GM21825 (cell line): ENCODE measurements at regions not wholly inside any gene's neighbourhood (a gene's known extent, or its start where the extent isn't known, plus 50 kb on each side); places are given as distances from the start of the nearest gene placed in this dataset.

ENCODE experiments used
- ATAC-seq: cut with Tn5 transposase; IDR thresholded peaks from one replicate; pipeline ENCODE4 v1.9.1; 2021; ENCODE audit warnings: mild to moderate bottlenecking, moderate library complexity; ENCODE audit not compliant: unreplicated experiment

- ATAC-seq, result no peak
These were observed 247.8 kb downstream of the BCL2 start for GRCh38 chr18:63071701-63072141.

GRCh38 chr18:63070767-63071502 lies 248.6 kb downstream of the BCL2 start:
- ATAC-seq, result no peak

DNA sequence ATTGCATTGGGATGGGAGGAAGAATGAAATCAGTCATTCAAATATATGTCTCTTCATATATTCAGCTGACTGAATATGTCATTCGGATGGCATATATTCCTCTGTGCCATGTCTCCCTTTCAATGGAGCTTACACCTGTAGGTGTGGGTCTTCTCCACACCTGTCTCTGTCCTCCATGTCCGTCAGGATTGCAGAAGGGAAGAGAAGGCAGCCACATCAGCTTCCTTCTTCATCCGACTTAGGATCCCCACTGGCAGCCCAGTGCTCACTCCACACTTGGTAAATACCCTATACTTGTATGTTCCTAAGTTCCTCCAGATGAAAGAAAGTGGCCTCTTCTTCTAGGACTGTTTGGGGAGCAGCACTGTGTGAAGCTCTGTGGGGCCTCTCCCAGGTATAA lies 250.1 kb downstream of the BCL2 start:
- ATAC-seq, result no peak

DNA sequence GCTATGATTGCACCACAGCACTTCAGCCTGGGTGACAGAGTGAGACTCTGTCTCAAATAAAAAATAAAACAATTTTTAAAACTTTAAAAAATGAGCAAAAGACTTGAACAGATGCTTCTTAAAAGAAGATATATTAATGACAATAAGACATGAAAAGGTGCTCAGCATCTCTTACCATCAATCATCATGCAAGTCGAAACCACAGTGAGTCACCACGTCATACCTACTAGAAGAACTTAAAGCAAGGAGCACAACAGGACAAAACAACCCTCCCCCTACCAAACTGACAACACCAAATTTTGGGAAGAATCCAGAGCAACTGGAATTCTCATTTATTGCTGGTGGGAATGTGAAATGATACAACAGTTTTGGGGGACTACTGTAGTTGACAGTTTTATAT lies 251.6 kb downstream of the BCL2 start:
- no peak for ATAC-seq

- no peak for ATAC-seq
These were observed 254.4 kb downstream of the BCL2 start for GRCh38 chr18:63065172-63065571.

DNA sequence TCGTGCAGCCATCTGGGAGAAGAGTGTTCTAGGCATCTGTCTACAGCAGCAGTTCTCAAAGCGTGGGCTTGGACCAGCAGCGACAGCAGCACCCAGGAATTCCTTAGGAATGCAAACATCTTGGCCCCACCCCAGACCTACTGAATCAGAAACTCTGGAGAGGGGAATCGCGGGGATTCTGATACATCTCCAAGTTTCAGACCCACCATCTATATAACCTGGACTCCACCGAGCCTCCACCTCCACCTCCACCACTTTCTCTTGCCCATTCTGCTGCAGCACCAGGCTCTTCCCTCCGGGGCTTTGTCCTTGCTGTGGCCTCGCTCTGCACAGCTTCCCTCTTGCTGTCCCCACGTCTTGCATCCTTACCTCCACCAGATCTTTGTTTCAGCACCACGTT lies 256.4 kb downstream of the BCL2 start:
- no peak for ATAC-seq

DNA sequence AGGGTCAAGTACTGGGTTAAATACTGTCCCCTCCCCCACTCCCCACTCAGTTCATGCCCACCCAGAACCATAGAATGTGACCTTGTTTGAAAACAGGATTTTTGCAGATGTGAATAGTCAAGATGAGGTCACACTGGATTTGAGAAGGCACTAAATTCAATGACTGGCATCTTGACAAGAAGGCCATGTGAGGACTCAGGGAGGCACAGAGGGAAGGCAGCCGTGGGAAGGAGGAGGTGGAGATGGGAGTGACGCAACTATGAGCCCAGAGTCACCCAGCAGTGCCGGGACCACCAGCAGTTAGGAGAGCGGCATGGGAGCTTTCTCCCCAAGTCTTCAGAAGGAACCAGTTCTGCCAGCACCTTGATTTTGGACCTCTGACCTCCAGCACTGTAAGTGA lies 257.3 kb downstream of the BCL2 start:
- ATAC-seq, result no peak

- no peak for ATAC-seq
These were observed 258.3 kb downstream of the BCL2 start for GRCh38 chr18:63061303-63061702.

DNA sequence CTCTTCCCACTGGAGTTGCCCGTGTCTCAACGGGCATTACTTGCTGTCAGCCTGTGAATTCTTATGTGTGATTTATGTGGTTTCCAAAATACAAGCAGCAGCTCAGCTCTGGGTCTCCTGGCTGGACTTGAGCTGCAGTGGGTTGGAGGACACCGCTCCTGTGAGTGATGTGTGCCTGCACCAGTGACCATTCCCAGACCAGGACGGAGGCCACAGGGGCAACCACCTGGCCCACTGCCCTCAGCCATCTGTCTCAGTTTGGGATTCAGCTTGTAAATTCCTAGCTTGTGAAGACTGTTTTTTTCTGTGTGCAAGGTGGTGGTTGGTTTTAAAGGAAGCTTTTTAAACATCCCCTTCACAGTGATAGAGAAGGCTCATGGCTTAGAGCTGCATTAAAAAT lies 261.0 kb downstream of the BCL2 start:
- ATAC-seq, result no peak

DNA sequence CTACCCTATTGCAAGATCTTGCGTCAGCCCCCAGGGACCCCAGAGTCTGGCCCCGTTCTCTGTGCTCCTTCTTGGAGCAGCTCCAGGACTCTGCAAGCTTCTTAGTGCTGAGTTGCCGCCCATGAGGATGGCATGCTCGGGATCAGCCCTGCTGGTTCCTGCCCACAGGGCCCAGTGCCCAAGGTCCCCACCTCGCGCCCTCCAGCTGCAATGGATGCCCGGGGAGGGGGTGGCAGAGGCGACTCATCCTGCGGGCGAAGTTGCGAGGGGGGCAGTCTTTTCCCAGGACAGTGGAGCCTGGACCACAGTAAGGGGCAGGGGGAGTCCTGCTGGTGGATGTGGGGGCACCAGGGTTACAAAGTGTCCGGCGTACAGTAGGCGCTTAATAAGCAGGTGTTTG lies 261.9 kb downstream of the BCL2 start:
- no peak for ATAC-seq

DNA sequence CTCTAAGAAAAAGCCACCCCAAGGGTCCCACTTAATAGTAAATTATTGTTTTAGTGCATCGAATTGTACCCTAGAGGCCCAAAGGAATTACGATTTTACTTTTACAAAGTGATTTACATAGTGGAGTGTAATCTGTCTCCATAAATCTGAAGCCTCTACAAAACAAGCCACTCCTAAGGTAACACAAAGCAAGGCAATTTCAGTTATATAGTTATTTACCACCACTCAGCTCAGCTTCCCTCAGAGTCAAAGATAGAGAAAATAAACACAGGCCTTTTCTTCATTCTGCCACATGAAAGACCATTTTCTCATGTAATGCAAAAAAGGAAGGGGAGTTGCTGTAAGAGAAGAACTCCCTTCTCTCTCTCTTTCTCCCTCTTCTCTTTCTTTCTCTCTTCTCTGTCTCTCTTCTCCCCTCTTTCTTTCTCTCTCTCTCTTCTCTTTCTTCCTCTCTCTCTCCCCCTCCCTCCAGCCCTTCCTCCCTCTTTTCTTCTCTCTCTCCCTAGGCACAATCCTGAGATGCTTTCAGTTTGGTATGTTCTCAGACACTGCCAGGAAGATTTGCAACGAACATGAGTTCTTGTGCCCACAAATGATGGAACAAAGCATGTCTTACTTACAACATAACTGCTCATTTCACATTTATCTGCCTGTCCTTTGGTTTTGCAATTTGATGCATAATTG lies 264.5 kb downstream of the BCL2 start:
- no peak for ATAC-seq

DNA sequence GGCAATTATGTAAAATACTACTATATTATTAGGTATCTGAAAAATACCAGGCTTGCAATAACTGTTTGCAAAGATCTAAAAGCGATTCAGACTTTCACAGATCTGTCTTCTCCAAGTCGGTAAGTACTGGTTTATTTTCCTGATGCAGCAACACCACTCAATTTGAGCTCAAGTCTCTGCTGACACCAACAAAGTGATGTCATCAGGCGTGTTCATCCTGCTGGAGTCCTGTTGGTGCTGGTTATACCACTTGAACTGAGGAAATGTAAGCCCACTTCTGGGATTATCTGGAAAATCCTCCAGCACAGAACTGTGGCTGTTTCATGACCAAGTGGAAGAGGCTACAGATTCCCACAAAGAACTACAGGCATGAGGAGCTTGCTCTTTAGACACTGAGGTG lies 267.6 kb downstream of the BCL2 start:
- ATAC-seq, result no peak

DNA sequence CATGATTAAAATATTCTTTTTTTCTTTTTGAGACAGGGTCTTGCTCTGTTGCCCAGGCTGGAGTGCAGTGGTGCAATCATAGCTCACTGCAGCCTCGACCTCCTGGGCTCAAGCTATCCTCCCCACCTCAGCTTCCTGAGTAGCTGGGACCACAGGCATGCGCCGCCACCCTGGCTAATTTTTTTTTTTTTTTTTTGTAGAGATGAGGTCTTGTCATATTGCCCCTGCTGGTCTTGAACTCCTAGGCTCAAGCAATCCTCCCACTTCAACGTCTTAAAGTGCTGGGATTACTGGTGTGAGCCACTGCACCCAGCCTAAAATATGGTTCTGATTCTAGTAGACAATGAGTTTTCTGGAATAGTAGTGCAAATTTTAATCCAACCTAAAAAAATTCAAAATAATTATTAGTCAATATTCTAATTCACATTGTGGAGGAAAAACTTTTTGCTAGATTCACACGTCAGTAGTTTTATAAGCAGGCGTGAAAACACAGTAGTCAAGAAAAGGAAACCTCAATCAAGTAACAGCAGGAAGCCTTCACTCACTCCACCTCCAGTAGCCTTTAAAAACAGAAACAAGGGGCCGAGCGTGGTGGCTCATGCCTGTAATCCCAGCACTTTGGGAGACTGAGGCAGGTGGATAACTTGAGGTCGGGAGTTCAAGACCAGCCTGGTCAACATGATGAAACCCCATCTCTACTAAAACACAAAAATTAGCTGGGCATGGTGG lies 268.7 kb downstream of the BCL2 start:
- peak; percentile 54 for ATAC-seq

DNA sequence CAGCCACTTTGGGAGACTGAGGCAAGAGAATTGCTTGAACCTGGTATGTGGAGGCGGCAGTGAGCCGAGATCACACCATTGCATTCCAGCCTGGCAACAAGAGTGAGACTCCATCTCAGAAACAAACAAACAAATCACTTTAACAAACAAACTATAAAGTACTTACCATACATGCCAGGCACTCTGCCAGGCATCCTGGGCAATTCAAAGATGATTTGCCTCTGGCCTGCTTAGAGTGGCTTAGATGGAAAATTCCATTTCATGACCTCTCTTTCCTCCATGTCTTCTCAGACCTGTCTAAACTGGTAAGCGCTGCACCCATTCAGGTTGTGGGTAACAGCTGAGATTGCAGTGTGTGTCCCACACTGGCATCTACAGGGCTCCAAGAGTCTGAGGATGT lies 273.2 kb downstream of the BCL2 start:
- ATAC-seq, result no peak

DNA sequence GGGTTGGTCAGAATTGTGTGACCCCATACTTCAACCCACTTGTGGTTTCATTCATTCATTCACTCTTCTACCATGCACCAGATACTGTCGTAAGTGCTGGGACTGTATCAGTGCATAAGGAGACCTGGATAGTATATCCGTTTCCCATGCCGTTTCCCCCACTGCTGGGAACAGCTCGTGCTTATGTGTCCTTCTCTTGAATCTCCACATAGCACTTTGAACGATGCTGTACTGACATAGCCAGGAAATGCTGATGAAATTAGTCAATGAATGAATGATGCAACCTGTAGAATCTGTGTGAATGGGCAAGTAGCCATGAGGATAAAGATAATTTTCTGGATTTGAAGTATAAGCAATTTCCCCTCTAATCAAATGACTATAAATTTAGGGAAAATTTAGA lies 276.1 kb downstream of the BCL2 start:
- no peak for ATAC-seq

GRCh38 chr18:63042351-63042750 lies 277.2 kb downstream of the BCL2 start:
- no peak for ATAC-seq

DNA sequence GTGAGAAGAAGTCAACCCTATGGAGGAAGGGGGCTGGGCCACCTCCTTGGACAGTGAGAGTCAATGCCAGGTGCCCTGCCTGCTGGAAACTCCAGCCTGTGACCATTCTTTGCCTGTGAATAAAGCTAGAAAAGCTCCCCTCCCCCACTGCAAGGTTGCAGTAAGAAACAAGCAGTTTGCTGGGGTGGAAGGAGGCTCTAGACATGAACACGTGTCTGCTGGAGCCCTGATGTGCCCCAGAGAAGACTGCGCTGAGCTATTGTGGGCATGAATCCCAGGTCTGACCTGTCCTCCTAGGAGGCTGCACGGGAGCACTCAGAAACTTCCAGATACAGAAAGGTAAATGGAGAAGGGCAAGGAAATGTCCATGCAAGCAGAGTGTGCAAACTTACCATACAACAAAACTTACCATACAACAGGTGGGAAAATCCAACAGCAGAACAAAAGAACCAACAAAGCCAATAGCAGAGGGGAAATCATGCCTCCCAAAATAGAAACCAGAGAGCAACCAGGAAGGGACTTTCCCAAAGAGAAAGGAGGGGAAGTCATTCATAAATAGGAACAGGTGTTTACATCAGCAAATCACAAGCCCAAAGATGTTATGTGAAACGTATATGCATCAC lies 278.7 kb downstream of the BCL2 start:
- peak; percentile 74 for ATAC-seq

DNA sequence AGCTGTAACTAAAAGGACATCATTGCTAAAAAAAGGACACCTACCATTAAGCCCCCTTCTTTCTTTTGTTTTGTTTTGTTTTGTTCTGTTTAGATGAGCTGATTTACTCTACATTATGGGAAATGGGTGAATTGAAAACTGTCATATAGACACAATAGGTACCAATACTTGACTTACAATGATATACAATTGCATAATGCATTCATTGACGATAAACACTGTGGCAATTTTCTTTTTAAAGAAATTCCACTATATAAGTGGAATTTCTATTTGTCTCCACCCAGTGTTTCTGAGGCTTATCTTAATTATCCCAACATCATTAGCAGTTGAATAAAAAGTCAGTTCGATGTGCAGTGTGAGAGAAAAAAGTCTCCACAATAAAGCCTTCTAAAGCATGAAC lies 282.1 kb downstream of the BCL2 start:
- no peak for ATAC-seq

DNA sequence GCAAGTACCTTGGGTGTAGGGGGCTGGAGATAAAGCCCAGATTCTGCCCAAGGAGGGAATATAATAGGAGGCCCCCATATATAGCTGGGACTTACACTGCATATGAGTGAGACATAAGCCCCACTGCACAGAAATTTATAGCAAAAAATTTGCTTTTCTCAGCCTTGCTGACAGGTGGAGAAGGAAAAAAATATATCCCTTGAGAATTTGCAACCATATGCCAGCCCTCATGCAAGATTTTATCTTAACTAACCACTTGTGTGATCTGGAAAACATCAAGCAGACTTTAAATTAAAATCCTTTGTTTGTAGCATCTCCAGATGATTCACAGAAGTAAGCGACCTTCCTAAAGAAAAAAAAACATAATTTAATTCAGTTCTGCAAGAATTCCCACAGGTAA lies 288.2 kb downstream of the BCL2 start:
- ATAC-seq, result no peak
